HG03571 (cell line): ENCODE measurements at regions not wholly inside any gene's neighbourhood (a gene's known extent, or its start where the extent isn't known, plus 50 kb on each side); places are given as distances from the start of the nearest gene placed in this dataset.

ENCODE experiments used
- ATAC-seq: cut with Tn5 transposase; IDR thresholded peaks from one replicate; pipeline ENCODE4 v1.9.1; 2021; ENCODE audit not compliant: unreplicated experiment

GRCh38 chr2:128640845-128641360 lies 322.2 kb upstream of the HS6ST1 start:
- no peak for ATAC-seq

- ATAC-seq, result no peak
Measured at GRCh38 chr2:128641421-128642080, 322.9 kb upstream of the HS6ST1 start.

- no peak for ATAC-seq
Measured at GRCh38 chr2:128642316-128642715, 323.6 kb upstream of the HS6ST1 start.

- no peak for ATAC-seq
Measured at GRCh38 chr2:128642821-128643220, 324.2 kb upstream of the HS6ST1 start.

GRCh38 chr2:128643221-128644065 lies 324.8 kb upstream of the HS6ST1 start:
- ATAC-seq, result no peak

GRCh38 chr2:128644156-128644555 lies 325.5 kb upstream of the HS6ST1 start:
- no peak for ATAC-seq

GRCh38 chr2:128644718-128645256 lies 326.1 kb upstream of the HS6ST1 start:
- no peak for ATAC-seq

- no peak for ATAC-seq
Measured at GRCh38 chr2:128645631-128646030, 327.0 kb upstream of the HS6ST1 start.

GRCh38 chr2:128646091-128646490 lies 327.4 kb upstream of the HS6ST1 start:
- no peak for ATAC-seq

- ATAC-seq, result no peak
Measured at GRCh38 chr2:128646691-128647090, 328.0 kb upstream of the HS6ST1 start.

- ATAC-seq, result no peak
Measured at GRCh38 chr2:128651000-128651399, 332.3 kb upstream of the HS6ST1 start.

GRCh38 chr2:128654408-128654807 lies 335.7 kb upstream of the HS6ST1 start:
- no peak for ATAC-seq

GRCh38 chr2:128660836-128661235 lies 342.2 kb upstream of the HS6ST1 start:
- ATAC-seq, result no peak

- ATAC-seq, result no peak
Measured at GRCh38 chr2:128661311-128661710, 342.6 kb upstream of the HS6ST1 start.

- ATAC-seq, result no peak
Measured at GRCh38 chr2:128662051-128662471, 343.4 kb upstream of the HS6ST1 start.

- no peak for ATAC-seq
Measured at GRCh38 chr2:128663371-128664050, 344.8 kb upstream of the HS6ST1 start.

- ATAC-seq, result no peak
Measured at GRCh38 chr2:128664499-128664971, 345.9 kb upstream of the HS6ST1 start.

GRCh38 chr2:128665113-128665512 lies 346.4 kb upstream of the HS6ST1 start:
- ATAC-seq, result no peak

- no peak for ATAC-seq
Measured at GRCh38 chr2:128666596-128666995, 347.9 kb upstream of the HS6ST1 start.

GRCh38 chr2:128667391-128667790 lies 348.7 kb upstream of the HS6ST1 start:
- no peak for ATAC-seq

GRCh38 chr2:128668946-128669345 lies 350.3 kb upstream of the HS6ST1 start:
- no peak for ATAC-seq
